Activated CD4-positive, alpha-beta memory T cell treated with anti-CD3 and anti-CD28 coated beads, Interleukin-2, amount 10 ng/mL, durations not matched to agents 7 days and 5 days (primary cell): ENCODE measurements at regions not wholly inside any gene's neighbourhood (a gene's known extent, or its start where the extent isn't known, plus 50 kb on each side); places are given as distances from the start of the nearest gene placed in this dataset.

Experiments
- CTCF ChIA-PET: fragments of 350-600 bp; sonication (Branson Sonifier 250); formaldehyde crosslinking; loops from one replicate; lab custom pipeline; 2021; ENCODE audit warnings: antibody characterized with exemption, inconsistent platforms; lab: Charles Lee
- POLR2A ChIA-PET: fragments of 350-600 bp; sonication (Branson Sonifier 250); formaldehyde crosslinking; loops from one replicate; lab custom pipeline; 2021; ENCODE audit warnings: antibody characterized with exemption; lab: Charles Lee
- DNase-seq: peaks from one replicate; pipeline ENCODE4 v3.0.0-alpha.2; 2020
- H3K27ac Mint-ChIP-seq: one replicate; pipeline ENCODE4 v1.8.0; 2021; ENCODE audit warnings: mild to moderate bottlenecking, mixed read lengths
- H3K27me3 Mint-ChIP-seq: one replicate; pipeline ENCODE4 v1.8.0; 2021; ENCODE audit warnings: mixed read lengths
- H3K36me3 Mint-ChIP-seq: one replicate; pipeline ENCODE4 v1.8.0; 2021; ENCODE audit warnings: low read depth, mixed read lengths
- H3K4me1 Mint-ChIP-seq: one replicate; pipeline ENCODE4 v1.8.0; 2021; ENCODE audit warnings: mixed read lengths
- H3K4me3 Mint-ChIP-seq: one replicate; pipeline ENCODE4 v1.8.0; 2021; ENCODE audit warnings: mild to moderate bottlenecking, mixed read lengths
- H3K9me3 Mint-ChIP-seq: one replicate; pipeline ENCODE4 v1.8.0; 2021; ENCODE audit warnings: mixed read lengths

- ChIA-PET CTCF (no interaction called here), POLR2A (no interaction called here)
- H3K9me3 Mint-ChIP-seq = no peaks in the 10 kb centered on the region
- H3K27me3 Mint-ChIP-seq = no peaks in the 10 kb centered on the region
- H3K36me3 Mint-ChIP-seq = no peaks in the 10 kb centered on the region
- H3K27ac Mint-ChIP-seq = no peak overlapping the region
- no peaks in the 10 kb centered on the region for H3K4me1 Mint-ChIP-seq
- no peak for DNase-seq
- H3K4me3 Mint-ChIP-seq = no peak overlapping the region
Measured at GRCh38 chr14:38730420-38730819, 372.6 kb downstream of the SEC23A start.

GRCh38 chr14:38727731-38728130 lies 375.3 kb downstream of the SEC23A start:
- Mint-ChIP-seq H3K4me1 (no peaks in the 10 kb centered on the region), H3K36me3 (no peaks in the 10 kb centered on the region), H3K9me3 (no peaks in the 10 kb centered on the region), H3K27me3 (no peaks in the 10 kb centered on the region), H3K4me3 (no peak overlapping the region), H3K27ac (no peak overlapping the region)
- ChIA-PET POLR2A (no interaction called here), CTCF (no interaction called here)
- no peak for DNase-seq

- CTCF ChIA-PET = no interaction called here
Measured at GRCh38 chr14:38724621-38725020, 378.4 kb downstream of the SEC23A start.

GRCh38 chr14:38723959-38724358 lies 379.1 kb downstream of the SEC23A start:
- no peaks in the 10 kb centered on the region for H3K9me3 Mint-ChIP-seq
- ChIA-PET CTCF (interaction anchor here (1.6 kb wide), 1 partner anchor 292 kb away, joined by 4 read pairs; no protein-coding TSS in a partner anchor), POLR2A (no interaction called here)
- no peak overlapping the region for H3K27ac Mint-ChIP-seq
- H3K4me3 Mint-ChIP-seq = no peak overlapping the region
- DNase-seq = no peak
- no peaks in the 10 kb centered on the region for H3K4me1 Mint-ChIP-seq
- H3K36me3 Mint-ChIP-seq = no peaks in the 10 kb centered on the region
- H3K27me3 Mint-ChIP-seq = no peaks in the 10 kb centered on the region

More at GRCh38 chr14:38724621-38725020, 378.4 kb downstream of the SEC23A start:
- no peak overlapping the region for H3K27ac Mint-ChIP-seq
- H3K4me1 Mint-ChIP-seq = no peaks in the 10 kb centered on the region
- no peaks in the 10 kb centered on the region for H3K27me3 Mint-ChIP-seq
- no peaks in the 10 kb centered on the region for H3K9me3 Mint-ChIP-seq
- H3K4me3 Mint-ChIP-seq = no peak overlapping the region
- POLR2A ChIA-PET = no interaction called here
- H3K36me3 Mint-ChIP-seq = no peaks in the 10 kb centered on the region
- DNase-seq = no peak

- Mint-ChIP-seq H3K27me3 (no peaks in the 10 kb centered on the region), H3K27ac (no peak overlapping the region), H3K4me3 (no peak overlapping the region), H3K9me3 (no peaks in the 10 kb centered on the region), H3K36me3 (no peaks in the 10 kb centered on the region), H3K4me1 (no peaks in the 10 kb centered on the region)
- POLR2A ChIA-PET = no interaction called here
- DNase-seq = no peak
- CTCF ChIA-PET = interaction anchor here (1.6 kb wide), 1 partner anchor 293 kb away, joined by 4 read pairs; no protein-coding TSS in a partner anchor
Measured at GRCh38 chr14:38723277-38723676, 379.8 kb downstream of the SEC23A start.

- no peaks in the 10 kb centered on the region for H3K27me3 Mint-ChIP-seq
- ChIA-PET CTCF (interaction anchor here (0.6 to 1.3 kb wide), 4 partner anchors 8 to 294 kb away, joined by 3 to 8 read pairs (median 4); no protein-coding TSS in a partner anchor), POLR2A (no interaction called here)
- no peaks in the 10 kb centered on the region for H3K4me1 Mint-ChIP-seq
- no peak overlapping the region for H3K4me3 Mint-ChIP-seq
- H3K27ac Mint-ChIP-seq = no peak overlapping the region
- DNase-seq = peak; percentile 35
- H3K9me3 Mint-ChIP-seq = no peaks in the 10 kb centered on the region
- no peaks in the 10 kb centered on the region for H3K36me3 Mint-ChIP-seq
Measured at GRCh38 chr14:38721822-38722431, 381.1 kb downstream of the SEC23A start.

- Mint-ChIP-seq H3K27me3 (no peaks in the 10 kb centered on the region), H3K4me1 (no peaks in the 10 kb centered on the region), H3K9me3 (no peaks in the 10 kb centered on the region), H3K27ac (no peak overlapping the region), H3K4me3 (no peak overlapping the region), H3K36me3 (no peaks in the 10 kb centered on the region)
- CTCF ChIA-PET = no interaction called here
- POLR2A ChIA-PET = no interaction called here
- no peak for DNase-seq
Measured at GRCh38 chr14:38718519-38718918, 384.5 kb downstream of the SEC23A start.

GRCh38 chr14:38716926-38717325 lies 386.1 kb downstream of the SEC23A start:
- CTCF ChIA-PET = no interaction called here
- H3K4me3 Mint-ChIP-seq = no peak overlapping the region
- POLR2A ChIA-PET = no interaction called here
- no peak overlapping the region for H3K27ac Mint-ChIP-seq
- no peaks in the 10 kb centered on the region for H3K9me3 Mint-ChIP-seq
- no peaks in the 10 kb centered on the region for H3K27me3 Mint-ChIP-seq
- H3K36me3 Mint-ChIP-seq = no peaks in the 10 kb centered on the region
- DNase-seq = no peak
- H3K4me1 Mint-ChIP-seq = no peaks in the 10 kb centered on the region

GRCh38 chr14:38710881-38711280 lies 392.2 kb downstream of the SEC23A start:
- POLR2A ChIA-PET = no interaction called here
- H3K27me3 Mint-ChIP-seq = no peaks in the 10 kb centered on the region
- no peaks in the 10 kb centered on the region for H3K36me3 Mint-ChIP-seq
- no peaks in the 10 kb centered on the region for H3K4me1 Mint-ChIP-seq
- no peaks in the 10 kb centered on the region for H3K9me3 Mint-ChIP-seq
- H3K27ac Mint-ChIP-seq = no peak overlapping the region
- no peak overlapping the region for H3K4me3 Mint-ChIP-seq
- DNase-seq = no peak
- CTCF ChIA-PET = no interaction called here

- H3K27ac Mint-ChIP-seq = no peak overlapping the region
- no peaks in the 10 kb centered on the region for H3K9me3 Mint-ChIP-seq
- no peak for DNase-seq
- ChIA-PET CTCF (no interaction called here), POLR2A (no interaction called here)
- H3K36me3 Mint-ChIP-seq = no peaks in the 10 kb centered on the region
- no peak overlapping the region for H3K4me3 Mint-ChIP-seq
- H3K4me1 Mint-ChIP-seq = no peaks in the 10 kb centered on the region
- no peaks in the 10 kb centered on the region for H3K27me3 Mint-ChIP-seq
Measured at GRCh38 chr14:38710196-38710595, 392.8 kb downstream of the SEC23A start.

GRCh38 chr14:38705220-38705619 lies 397.8 kb downstream of the SEC23A start:
- CTCF ChIA-PET = no interaction called here
- H3K27ac Mint-ChIP-seq = no peak overlapping the region

GRCh38 chr14:38704220-38704619 lies 398.8 kb downstream of the SEC23A start:
- H3K9me3 Mint-ChIP-seq = no peaks in the 10 kb centered on the region
- no peak overlapping the region for H3K27ac Mint-ChIP-seq
- H3K27me3 Mint-ChIP-seq = no peaks in the 10 kb centered on the region
- DNase-seq = no peak
- no peak overlapping the region for H3K4me3 Mint-ChIP-seq
- no peaks in the 10 kb centered on the region for H3K36me3 Mint-ChIP-seq
- ChIA-PET POLR2A (no interaction called here), CTCF (no interaction called here)
- H3K4me1 Mint-ChIP-seq = no peaks in the 10 kb centered on the region

More at GRCh38 chr14:38705220-38705619, 397.8 kb downstream of the SEC23A start:
- Mint-ChIP-seq H3K4me3 (no peak overlapping the region), H3K36me3 (no peaks in the 10 kb centered on the region), H3K27me3 (no peaks in the 10 kb centered on the region), H3K4me1 (no peaks in the 10 kb centered on the region), H3K9me3 (no peaks in the 10 kb centered on the region)
- no peak for DNase-seq
- POLR2A ChIA-PET = no interaction called here

GRCh38 chr14:38696925-38697324 lies 406.1 kb downstream of the SEC23A start:
- Mint-ChIP-seq H3K9me3 (no peaks in the 10 kb centered on the region), H3K4me1 (no peaks in the 10 kb centered on the region), H3K27ac (no peak overlapping the region), H3K36me3 (no peaks in the 10 kb centered on the region), H3K27me3 (no peaks in the 10 kb centered on the region), H3K4me3 (no peak overlapping the region)
- ChIA-PET POLR2A (no interaction called here), CTCF (no interaction called here)
- DNase-seq = no peak

- H3K27ac Mint-ChIP-seq = no peak overlapping the region
- no peaks in the 10 kb centered on the region for H3K4me1 Mint-ChIP-seq
- no peaks in the 10 kb centered on the region for H3K36me3 Mint-ChIP-seq
- POLR2A ChIA-PET = no interaction called here
- no peaks in the 10 kb centered on the region for H3K9me3 Mint-ChIP-seq
- DNase-seq = no peak
- no peaks in the 10 kb centered on the region for H3K27me3 Mint-ChIP-seq
- CTCF ChIA-PET = no interaction called here
- H3K4me3 Mint-ChIP-seq = no peak overlapping the region
Measured at GRCh38 chr14:38693423-38693822, 409.6 kb downstream of the SEC23A start.
